ENCODE measurements at regions not wholly inside any gene's neighbourhood (a gene's known extent, or its start where the extent isn't known, plus 50 kb on each side); places are given as distances from the start of the nearest gene placed in this dataset.

DNA sequence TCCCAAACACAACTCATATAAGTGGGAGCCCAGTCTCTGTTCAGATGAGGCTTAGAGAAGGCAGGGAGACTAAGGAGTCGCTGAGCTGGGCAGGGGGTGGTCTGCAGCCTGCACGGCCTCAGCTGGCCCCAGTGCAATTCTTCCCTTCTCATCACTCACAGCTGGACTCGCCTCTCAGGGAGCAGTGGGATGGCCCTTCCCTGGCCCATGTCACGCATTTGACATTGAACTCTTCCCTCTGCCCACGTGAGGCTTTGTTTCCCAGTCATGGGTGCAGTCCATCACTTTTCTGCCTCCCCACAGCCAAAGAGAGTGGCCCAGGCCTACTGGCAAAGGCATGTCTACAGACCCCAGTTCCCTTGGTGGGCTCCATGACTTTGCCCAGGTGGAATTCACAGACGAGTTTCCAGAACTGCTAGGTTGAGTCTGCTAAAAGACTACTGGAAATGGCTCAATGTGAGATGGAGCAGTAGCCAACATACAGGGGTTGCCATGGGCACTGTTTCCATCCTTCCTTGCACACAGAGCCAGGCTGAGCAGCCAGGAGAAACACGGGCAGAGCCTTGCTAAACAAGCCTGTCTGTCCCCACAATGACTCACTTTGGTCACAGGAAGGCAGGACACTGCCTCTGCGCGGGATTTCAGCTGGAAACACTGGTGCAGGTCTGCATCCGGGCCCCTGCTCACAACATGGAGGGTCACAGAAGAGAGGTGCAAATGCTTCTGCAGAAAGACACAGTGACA is 90.1 kb downstream of the OAT start:
- no peak overlapping the region for H2AFZ ChIP-seq
- TF ChIP-seq EZH2 (IDR thresholded peaks at IDR 0.05; ENCODE audit: borderline replicate concordance) = no peak
- TF ChIP-seq EZH2phosphoT487 (IDR thresholded peaks at IDR 0.05; ENCODE audit: low read depth, severe bottlenecking, unreplicated experiment) = no peak
- TF ChIP-seq, protein P1, sequence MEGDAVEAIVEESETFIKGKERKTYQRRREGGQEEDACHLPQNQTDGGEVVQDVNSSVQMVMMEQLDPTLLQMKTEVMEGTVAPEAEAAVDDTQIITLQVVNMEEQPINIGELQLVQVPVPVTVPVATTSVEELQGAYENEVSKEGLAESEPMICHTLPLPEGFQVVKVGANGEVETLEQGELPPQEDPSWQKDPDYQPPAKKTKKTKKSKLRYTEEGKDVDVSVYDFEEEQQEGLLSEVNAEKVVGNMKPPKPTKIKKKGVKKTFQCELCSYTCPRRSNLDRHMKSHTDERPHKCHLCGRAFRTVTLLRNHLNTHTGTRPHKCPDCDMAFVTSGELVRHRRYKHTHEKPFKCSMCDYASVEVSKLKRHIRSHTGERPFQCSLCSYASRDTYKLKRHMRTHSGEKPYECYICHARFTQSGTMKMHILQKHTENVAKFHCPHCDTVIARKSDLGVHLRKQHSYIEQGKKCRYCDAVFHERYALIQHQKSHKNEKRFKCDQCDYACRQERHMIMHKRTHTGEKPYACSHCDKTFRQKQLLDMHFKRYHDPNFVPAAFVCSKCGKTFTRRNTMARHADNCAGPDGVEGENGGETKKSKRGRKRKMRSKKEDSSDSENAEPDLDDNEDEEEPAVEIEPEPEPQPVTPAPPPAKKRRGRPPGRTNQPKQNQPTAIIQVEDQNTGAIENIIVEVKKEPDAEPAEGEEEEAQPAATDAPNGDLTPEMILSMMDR (IDR thresholded peaks at IDR 0.05; ENCODE audit: poor library complexity) = no peak
- DNase-seq (ENCODE audit: low spot score) = no peak
- H3K9me3 ChIP-seq (ENCODE audit: low read depth) = no peaks in the 10 kb centered on the region
- no peaks in the 10 kb centered on the region for H3K4me1 ChIP-seq (ENCODE audit: insufficient read depth)
- H3K79me2 ChIP-seq = no peaks in the 10 kb centered on the region
- no peak overlapping the region for H3K4me2 ChIP-seq
- H3K27me3 ChIP-seq = no peaks in the 10 kb centered on the region
- no peaks in the 10 kb centered on the region for H4K20me1 ChIP-seq (ENCODE audit: insufficient read depth, poor library complexity, severe bottlenecking)
- H3K36me3 ChIP-seq (replicated peaks; ENCODE audit: insufficient read depth, low read depth) = no peaks in the 10 kb centered on the region
- no peak overlapping the region for H3K4me3 ChIP-seq
- no peak overlapping the region for H3K27ac ChIP-seq
- WGBS (ENCODE audit: low lambda C conversion rate, missing lambda C conversion rate) = 77% methylated on average over 10 of the region's 10 CpGs
- H3K9me2 ChIP-seq (replicated peaks; ENCODE audit: insufficient read depth) = no peaks in the 10 kb centered on the region

DNA sequence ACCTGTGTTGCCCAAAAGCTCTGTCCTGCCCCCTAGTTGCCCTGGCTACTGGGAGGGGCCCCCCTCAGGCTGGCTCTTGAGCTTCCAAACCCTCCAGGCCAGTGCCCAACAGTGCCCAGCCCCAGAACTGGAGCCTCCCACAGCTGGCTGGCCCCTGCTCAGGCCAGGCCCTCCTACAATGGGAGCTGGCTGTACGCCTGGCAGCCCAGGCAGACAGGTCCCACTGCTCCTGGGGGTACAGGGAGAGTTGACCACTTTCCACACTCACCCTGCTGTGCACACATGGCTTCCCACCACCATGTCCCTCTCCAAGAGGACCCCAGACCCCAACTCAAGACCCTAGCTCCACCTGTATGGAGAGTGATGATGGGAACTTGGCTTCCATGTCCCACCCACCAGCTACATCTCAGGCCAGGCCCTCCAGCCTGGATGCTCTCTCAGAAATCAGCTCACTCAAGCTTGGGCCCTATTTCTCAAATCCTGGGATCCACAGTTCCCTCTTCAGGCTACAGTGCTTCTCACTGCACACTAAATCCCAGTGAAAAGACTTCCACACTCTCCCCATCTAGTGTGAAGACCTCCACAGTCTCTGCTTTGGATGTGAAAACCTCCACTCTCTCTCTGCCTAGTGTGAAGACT is 92.6 kb downstream of the OAT start:
- Histone ChIP-seq H2AFZ (no peak overlapping the region), H3K79me2 (no peaks in the 10 kb centered on the region), H3K27me3 (no peaks in the 10 kb centered on the region), H3K27ac (no peak overlapping the region), H3K4me3 (no peak overlapping the region), H3K9me3 (ENCODE audit: low read depth) (no peaks in the 10 kb centered on the region), H3K4me1 (ENCODE audit: insufficient read depth) (no peaks in the 10 kb centered on the region), H3K4me2 (no peak overlapping the region), H3K36me3 (replicated peaks; ENCODE audit: insufficient read depth, low read depth) (no peaks in the 10 kb centered on the region), H4K20me1 (ENCODE audit: insufficient read depth, poor library complexity, severe bottlenecking) (no peaks in the 10 kb centered on the region), H3K9me2 (replicated peaks; ENCODE audit: insufficient read depth) (no peaks in the 10 kb centered on the region)
- WGBS (ENCODE audit: low lambda C conversion rate, missing lambda C conversion rate) = 0% methylated on average over 1 of the region's 1 CpG
- no peak for DNase-seq (ENCODE audit: low spot score)
- TF ChIP-seq EZH2 (IDR thresholded peaks at IDR 0.05; ENCODE audit: borderline replicate concordance) = no peak
- TF ChIP-seq, protein P1 (IDR thresholded peaks at IDR 0.05; ENCODE audit: poor library complexity) = no peak
- no peak for TF ChIP-seq EZH2phosphoT487 (IDR thresholded peaks at IDR 0.05; ENCODE audit: low read depth, severe bottlenecking, unreplicated experiment)

DNA sequence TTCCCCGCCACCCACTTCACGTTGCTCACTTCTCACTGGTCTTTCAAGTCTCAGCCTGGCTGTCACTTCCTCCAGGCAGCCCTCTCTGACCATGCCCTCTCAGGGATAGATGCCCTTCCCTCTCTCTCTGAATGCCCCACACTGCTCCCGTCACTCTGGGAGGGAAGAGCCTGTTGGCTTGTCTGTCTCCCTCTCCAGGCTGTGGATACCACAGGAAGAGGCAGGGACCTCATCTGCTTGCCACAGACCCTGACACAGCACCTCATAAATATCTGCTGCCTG is 93.1 kb downstream of the OAT start:
- DNase-seq (ENCODE audit: low spot score) = no peak
- Histone ChIP-seq H3K36me3 (replicated peaks; ENCODE audit: insufficient read depth, low read depth) (no peaks in the 10 kb centered on the region), H3K27me3 (no peaks in the 10 kb centered on the region), H3K79me2 (no peaks in the 10 kb centered on the region), H2AFZ (no peak overlapping the region), H4K20me1 (ENCODE audit: insufficient read depth, poor library complexity, severe bottlenecking) (no peaks in the 10 kb centered on the region), H3K4me3 (no peak overlapping the region), H3K27ac (no peak overlapping the region), H3K4me2 (no peak overlapping the region), H3K9me3 (ENCODE audit: low read depth) (no peaks in the 10 kb centered on the region), H3K4me1 (ENCODE audit: insufficient read depth) (no peaks in the 10 kb centered on the region), H3K9me2 (replicated peaks; ENCODE audit: insufficient read depth) (no peaks in the 10 kb centered on the region)
- TF ChIP-seq EZH2 (IDR thresholded peaks at IDR 0.05; ENCODE audit: borderline replicate concordance) (no peak), EZH2phosphoT487 (IDR thresholded peaks at IDR 0.05; ENCODE audit: low read depth, severe bottlenecking, unreplicated experiment) (no peak)
- TF ChIP-seq, protein P1 (IDR thresholded peaks at IDR 0.05; ENCODE audit: poor library complexity) = no peak
- whole genome bisulfite sequencing (ENCODE audit: low lambda C conversion rate, missing lambda C conversion rate) = 79% methylated on average over 3 of the region's 3 CpGs
